ENCODE measurements at regions not wholly inside any gene's neighbourhood (a gene's known extent, or its start where the extent isn't known, plus 50 kb on each side); places are given as distances from the start of the nearest gene placed in this dataset.
"Not testable (repeated sequence)": the region's sequence is repeated elsewhere in the genome, so short reads cannot be mapped to it uniquely, and the experiment has no call there.

DNA sequence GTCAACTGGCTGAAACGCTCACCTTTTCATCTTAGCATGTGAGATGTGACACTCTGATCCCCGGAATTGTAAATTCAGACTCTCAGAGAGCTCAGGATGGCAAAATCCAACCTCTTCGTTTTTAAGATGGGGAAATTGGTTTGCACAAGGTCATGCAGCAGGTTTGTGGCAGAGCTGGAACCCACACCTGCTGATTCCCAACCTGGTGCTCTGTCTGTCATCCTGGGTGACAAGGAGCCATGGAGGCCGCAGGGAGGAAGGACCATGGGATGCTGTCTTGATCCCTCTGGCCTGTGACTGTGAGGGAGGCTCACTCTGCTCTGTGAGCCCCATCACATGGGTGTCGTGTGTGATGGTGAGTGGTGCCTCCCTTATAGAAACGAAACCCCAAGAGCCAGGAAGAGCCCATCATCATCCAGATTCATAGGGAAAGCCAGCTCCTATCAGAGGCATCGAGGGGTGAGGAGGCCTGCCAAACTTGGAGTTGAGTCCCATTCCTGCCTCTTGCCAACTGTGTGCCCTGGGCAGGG, 87.4 kb upstream of the SYT13 start:
- Mint-ChIP-seq H3K9me3 (no peaks in the 10 kb centered on the region), H3K36me3 (ENCODE audit: low read depth) (no peaks in the 10 kb centered on the region), H3K4me3 (no peak overlapping the region), H3K27ac (no peak overlapping the region), H3K4me1 (peaks cover 14% of the 10 kb centered on the region), H3K27me3 (ENCODE audit: low read depth) (peaks cover 44% of the 10 kb centered on the region)
- TF ChIP-seq, protein P1, sequence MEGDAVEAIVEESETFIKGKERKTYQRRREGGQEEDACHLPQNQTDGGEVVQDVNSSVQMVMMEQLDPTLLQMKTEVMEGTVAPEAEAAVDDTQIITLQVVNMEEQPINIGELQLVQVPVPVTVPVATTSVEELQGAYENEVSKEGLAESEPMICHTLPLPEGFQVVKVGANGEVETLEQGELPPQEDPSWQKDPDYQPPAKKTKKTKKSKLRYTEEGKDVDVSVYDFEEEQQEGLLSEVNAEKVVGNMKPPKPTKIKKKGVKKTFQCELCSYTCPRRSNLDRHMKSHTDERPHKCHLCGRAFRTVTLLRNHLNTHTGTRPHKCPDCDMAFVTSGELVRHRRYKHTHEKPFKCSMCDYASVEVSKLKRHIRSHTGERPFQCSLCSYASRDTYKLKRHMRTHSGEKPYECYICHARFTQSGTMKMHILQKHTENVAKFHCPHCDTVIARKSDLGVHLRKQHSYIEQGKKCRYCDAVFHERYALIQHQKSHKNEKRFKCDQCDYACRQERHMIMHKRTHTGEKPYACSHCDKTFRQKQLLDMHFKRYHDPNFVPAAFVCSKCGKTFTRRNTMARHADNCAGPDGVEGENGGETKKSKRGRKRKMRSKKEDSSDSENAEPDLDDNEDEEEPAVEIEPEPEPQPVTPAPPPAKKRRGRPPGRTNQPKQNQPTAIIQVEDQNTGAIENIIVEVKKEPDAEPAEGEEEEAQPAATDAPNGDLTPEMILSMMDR (IDR thresholded peaks at IDR 0.05; ENCODE audit: unreplicated experiment in 3 of 3), result no peak

DNA sequence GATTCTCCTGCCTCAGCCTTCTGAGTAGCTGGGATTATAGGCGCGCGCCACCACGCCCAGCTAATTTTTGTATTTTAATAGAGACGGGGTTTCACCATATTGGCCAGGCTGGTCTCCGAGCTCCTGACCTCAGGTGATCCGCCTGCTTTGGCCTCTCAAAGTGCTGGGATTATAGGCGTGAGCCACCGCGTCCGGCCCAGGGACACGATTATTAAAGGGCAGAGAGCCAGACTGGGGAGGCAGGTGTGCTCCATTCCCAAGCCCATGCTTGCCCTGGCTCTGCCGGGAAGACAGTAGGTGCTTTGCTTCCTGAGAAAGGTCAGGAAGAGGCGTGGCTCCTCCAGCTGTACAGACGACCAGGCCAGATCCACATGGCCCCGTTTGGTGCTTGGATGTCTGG, 86.3 kb upstream of the SYT13 start:
- not testable (repeated sequence) for H3K36me3 Mint-ChIP-seq (ENCODE audit: low read depth); H3K4me3 Mint-ChIP-seq; H3K9me3 Mint-ChIP-seq; H3K27ac Mint-ChIP-seq
- H3K4me1 Mint-ChIP-seq, result peaks cover 14% of the 10 kb centered on the region
- H3K27me3 Mint-ChIP-seq (ENCODE audit: low read depth), result peaks cover 46% of the 10 kb centered on the region

DNA sequence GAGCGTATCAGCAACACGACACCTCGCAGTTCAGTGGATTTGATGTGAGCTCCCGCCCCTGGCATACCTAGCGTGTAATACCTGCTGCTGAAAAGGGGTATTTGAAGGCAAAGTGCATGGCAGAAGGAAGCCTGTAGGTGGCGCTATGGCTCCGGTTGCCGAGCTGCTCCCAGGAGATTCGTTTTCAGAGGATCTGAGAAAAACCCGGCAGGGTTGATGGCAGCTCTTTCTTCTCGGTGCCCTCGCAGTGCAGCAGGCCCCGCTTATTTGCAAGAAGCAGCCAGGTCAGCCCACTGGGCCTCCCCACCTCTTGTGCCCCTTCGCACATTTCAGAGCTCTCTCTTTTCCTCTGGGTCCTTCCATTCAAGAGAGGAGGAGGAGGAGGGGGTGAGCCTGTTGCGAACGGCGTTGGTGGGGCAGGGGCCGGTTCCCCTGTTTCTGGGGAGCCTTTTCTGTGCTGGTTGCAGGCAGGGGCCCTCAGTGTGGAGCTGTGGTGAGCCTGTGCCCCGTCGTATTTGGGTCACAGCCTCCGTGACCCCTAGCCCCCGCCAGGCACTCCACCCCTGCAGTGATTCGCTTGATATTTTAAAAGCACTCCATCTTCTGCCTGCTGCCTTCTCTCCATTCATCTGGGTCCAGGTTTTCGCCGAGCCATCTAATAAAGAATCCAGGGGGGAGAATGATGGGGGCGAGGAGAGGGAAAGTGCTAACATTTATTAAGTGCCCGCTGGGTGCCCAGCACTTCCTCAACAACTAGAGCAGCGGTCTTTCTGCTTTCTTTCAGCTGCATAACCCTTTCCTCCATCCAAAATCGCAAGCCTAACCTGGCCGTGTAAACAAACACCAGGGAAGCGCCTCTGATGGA, 85.3 kb upstream of the SYT13 start:
- TF ChIP-seq, protein P1 (IDR thresholded peaks at IDR 0.05; ENCODE audit: unreplicated experiment in 3 of 3), result peak; percentile 93 to 96 (median 95)
- Mint-ChIP-seq H3K27ac (peak overlapping the region in 2 of 3 experiments; percentile 30 to 53), H3K4me3 (peak overlapping the region; percentile 8 to 50 (median 25)), H3K27me3 (ENCODE audit: low read depth) (peaks cover 43% of the 10 kb centered on the region), H3K4me1 (peaks cover 22% of the 10 kb centered on the region), H3K36me3 (ENCODE audit: low read depth) (no peaks in the 10 kb centered on the region), H3K9me3 (no peaks in the 10 kb centered on the region)

DNA sequence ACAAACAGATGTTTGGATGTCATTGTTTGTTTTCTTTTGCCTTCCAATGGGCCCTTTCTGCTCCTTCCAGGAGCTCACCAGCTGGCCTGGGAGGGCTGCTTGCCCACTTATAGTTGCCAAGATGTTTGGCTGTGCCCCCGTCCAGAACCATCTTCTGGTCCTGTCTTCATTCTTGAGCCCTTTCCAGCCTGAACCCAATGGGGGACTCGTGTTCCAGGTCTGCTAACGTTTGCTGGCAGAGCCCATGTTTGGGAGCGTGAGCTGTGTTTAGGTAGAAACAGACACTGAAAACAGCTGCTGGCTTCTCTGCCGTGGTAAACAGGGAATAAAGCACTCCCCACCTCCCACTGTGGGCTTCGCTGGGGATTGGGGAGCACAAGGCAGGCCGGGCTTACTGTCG, 83.2 kb upstream of the SYT13 start:
- peaks cover 41% of the 10 kb centered on the region for H3K27me3 Mint-ChIP-seq (ENCODE audit: low read depth)
- no peak overlapping the region for H3K4me3 Mint-ChIP-seq
- no peaks in the 10 kb centered on the region for H3K36me3 Mint-ChIP-seq (ENCODE audit: low read depth)
- no peaks in the 10 kb centered on the region for H3K9me3 Mint-ChIP-seq
- peaks cover 24% of the 10 kb centered on the region for H3K4me1 Mint-ChIP-seq
- TF ChIP-seq, protein P1 (IDR thresholded peaks at IDR 0.05; ENCODE audit: unreplicated experiment in 3 of 3), result no peak
- H3K27ac Mint-ChIP-seq, result no peak overlapping the region

DNA sequence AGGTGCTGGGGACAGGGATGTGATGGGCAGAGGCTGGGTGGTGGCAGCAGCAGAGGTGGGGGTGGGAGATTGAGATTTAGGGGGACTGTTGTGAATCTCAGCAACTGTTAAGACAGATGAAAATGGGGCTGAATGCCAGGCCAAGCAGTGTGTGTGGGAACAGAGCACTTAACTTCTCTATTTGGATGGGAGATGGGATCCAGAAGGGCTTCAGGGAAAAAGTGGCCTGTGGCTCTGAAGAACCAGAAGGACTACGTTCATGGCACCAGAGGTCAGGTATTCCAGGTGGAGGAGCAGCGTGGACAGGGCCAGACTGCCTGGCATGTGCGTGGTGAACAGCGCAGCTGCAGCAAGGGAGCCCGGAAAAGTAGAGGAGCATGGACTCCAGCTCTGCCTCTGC, 82.6 kb upstream of the SYT13 start:
- Mint-ChIP-seq H3K27me3 (ENCODE audit: low read depth) (peaks cover 38% of the 10 kb centered on the region), H3K4me3 (no peak overlapping the region), H3K9me3 (no peaks in the 10 kb centered on the region), H3K36me3 (ENCODE audit: low read depth) (no peaks in the 10 kb centered on the region), H3K4me1 (peaks cover 24% of the 10 kb centered on the region), H3K27ac (no peak overlapping the region)
- TF ChIP-seq, protein P1 (IDR thresholded peaks at IDR 0.05; ENCODE audit: unreplicated experiment in 3 of 3), result no peak

DNA sequence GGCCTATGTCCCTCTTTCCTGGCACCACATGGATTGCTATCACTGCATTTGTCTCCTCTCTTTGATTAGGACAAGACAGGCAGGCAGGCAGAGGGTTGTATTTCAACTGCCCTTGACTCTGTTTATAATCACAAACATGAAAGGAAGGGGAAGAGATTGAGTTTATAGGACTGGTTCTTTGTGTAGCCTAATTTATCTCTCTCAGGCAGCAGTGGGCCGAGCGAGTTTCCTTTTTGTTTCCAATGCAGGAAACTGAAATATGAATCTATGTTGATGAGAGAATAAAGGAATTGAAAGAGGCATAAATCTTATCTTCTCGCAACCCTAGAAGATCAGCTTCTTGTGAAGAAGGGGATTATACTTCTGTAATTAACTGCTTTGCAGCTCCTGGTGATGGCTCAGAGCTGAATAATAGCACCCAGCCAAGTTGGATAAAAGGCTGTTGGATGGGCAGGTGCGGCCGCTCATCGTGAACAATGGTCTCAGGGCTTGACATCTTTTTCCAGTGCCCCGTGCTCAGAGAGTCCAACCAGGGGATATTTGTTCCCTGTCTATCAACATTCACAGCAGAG, 80.6 kb upstream of the SYT13 start:
- H3K36me3 Mint-ChIP-seq (ENCODE audit: low read depth), result no peaks in the 10 kb centered on the region
- H3K4me3 Mint-ChIP-seq, result no peak overlapping the region
- H3K27ac Mint-ChIP-seq, result peak overlapping the region; percentile 61 to 80 (median 73)
- H3K9me3 Mint-ChIP-seq, result no peaks in the 10 kb centered on the region
- H3K27me3 Mint-ChIP-seq (ENCODE audit: low read depth), result peaks cover 20% of the 10 kb centered on the region
- H3K4me1 Mint-ChIP-seq, result peaks cover 20% of the 10 kb centered on the region
- TF ChIP-seq, protein P1 (IDR thresholded peaks at IDR 0.05; ENCODE audit: unreplicated experiment in 3 of 3), result no peak
